ENCODE measurements at regions not wholly inside any gene's neighbourhood (a gene's known extent, or its start where the extent isn't known, plus 50 kb on each side); places are given as distances from the start of the nearest gene placed in this dataset.

DNA sequence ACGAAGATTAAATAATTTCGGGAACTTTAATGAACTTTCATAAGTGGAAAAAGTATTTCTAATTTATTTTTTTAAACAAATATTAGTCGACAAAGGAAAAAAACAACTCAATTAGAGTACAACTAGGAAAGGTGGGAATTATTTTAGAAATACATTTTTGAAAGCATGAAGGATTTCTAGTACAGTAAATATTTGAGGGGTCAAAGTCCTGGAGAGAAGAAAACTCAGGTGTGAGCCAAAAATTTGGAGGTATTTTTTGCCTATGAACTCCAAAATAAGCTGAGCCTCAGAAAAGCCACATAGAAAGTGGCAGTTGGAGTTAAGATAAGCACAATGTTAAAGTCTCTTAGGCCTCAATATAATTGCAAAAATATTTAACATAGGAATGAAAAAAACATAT is 2017.3 kb downstream of the C4orf33 start:
- TF ChIP-seq, protein P1, sequence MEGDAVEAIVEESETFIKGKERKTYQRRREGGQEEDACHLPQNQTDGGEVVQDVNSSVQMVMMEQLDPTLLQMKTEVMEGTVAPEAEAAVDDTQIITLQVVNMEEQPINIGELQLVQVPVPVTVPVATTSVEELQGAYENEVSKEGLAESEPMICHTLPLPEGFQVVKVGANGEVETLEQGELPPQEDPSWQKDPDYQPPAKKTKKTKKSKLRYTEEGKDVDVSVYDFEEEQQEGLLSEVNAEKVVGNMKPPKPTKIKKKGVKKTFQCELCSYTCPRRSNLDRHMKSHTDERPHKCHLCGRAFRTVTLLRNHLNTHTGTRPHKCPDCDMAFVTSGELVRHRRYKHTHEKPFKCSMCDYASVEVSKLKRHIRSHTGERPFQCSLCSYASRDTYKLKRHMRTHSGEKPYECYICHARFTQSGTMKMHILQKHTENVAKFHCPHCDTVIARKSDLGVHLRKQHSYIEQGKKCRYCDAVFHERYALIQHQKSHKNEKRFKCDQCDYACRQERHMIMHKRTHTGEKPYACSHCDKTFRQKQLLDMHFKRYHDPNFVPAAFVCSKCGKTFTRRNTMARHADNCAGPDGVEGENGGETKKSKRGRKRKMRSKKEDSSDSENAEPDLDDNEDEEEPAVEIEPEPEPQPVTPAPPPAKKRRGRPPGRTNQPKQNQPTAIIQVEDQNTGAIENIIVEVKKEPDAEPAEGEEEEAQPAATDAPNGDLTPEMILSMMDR (IDR thresholded peaks at IDR 0.05; ENCODE audit: low read depth, low read length): no peak
- TF ChIP-seq, protein P2, sequence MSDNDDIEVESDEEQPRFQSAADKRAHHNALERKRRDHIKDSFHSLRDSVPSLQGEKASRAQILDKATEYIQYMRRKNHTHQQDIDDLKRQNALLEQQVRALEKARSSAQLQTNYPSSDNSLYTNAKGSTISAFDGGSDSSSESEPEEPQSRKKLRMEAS (IDR thresholded peaks at IDR 0.05; ENCODE audit: low read depth, low read length): no peak
